G401 (cell line): ENCODE measurements at regions not wholly inside any gene's neighbourhood (a gene's known extent, or its start where the extent isn't known, plus 50 kb on each side); places are given as distances from the start of the nearest gene placed in this dataset.

Experiments
- DNase-seq: peaks from one replicate; pipeline ENCODE4 v3.0.0-alpha.2; 2015; ENCODE audit warnings: low spot score
- in situ Hi-C: cut with HindIII; loops from 2 replicates; pipeline ENCODE4 v1.10.0; 2016; ENCODE audit warnings: low sequenced_read_pairs, mixed read lengths

GRCh38 chr5:89265511-89266179 is 382.7 kb upstream of the MEF2C start:
- no peak for DNase-seq
- in situ Hi-C loops = no loop called here

DNA sequence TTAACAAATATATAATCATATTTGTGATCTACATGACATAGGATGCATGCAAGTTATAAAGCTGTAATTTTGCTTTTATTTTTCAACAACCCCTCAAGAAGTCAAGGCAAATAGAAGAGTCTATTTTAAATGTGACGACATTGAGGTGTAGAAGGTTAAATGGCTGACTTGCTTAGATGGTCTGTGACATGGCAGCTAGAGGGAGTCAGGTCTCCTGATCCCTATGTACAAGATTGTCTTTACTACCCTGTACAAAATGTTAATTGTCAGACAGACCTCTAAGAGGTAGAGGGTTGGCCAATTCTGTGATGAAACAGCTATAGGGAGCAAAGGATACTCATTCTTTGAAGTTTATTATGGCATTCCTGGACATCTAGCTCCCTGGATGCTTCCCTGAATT is 380.9 kb upstream of the MEF2C start:
- in situ Hi-C loops = no loop called here
- DNase-seq = no peak

- no peak for DNase-seq
- in situ Hi-C loops = no loop called here
These were observed 379.0 kb upstream of the MEF2C start for GRCh38 chr5:89262030-89262429.

- in situ Hi-C loops = no loop called here
- DNase-seq = no peak
These were observed 377.3 kb upstream of the MEF2C start for GRCh38 chr5:89260254-89260653.

- DNase-seq = no peak
- in situ Hi-C loops = no loop called here
These were observed 373.0 kb upstream of the MEF2C start for GRCh38 chr5:89255845-89256463.

GRCh38 chr5:89253666-89254352 is 370.8 kb upstream of the MEF2C start:
- DNase-seq = no peak
- in situ Hi-C loops = no loop called here

- no peak for DNase-seq
These were observed 363.9 kb upstream of the MEF2C start for GRCh38 chr5:89246864-89247263.

DNA sequence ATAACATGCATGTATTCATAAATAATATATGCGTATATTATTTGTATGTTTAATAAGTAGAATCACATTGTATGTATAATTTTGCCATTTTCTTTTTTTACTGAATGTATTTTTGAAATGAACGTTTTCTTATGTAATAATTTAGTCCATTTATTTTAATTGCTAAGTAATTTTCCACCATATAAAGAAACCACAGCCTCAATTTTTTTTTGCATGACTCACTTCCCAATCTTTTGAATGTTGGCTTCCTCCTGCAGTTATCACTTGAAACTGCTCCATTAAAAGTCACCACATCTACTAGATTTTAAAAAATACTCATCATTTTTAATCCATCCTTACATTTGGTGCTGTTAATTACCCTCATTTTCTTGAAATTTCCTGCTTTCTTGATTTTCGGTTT is 363.3 kb upstream of the MEF2C start:
- in situ Hi-C loops = no loop called here
- DNase-seq = no peak

More at GRCh38 chr5:89246864-89247263, 363.9 kb upstream of the MEF2C start:
- in situ Hi-C loops = no loop called here

GRCh38 chr5:89243611-89244010 is 360.6 kb upstream of the MEF2C start:
- DNase-seq = no peak
- in situ Hi-C loops = no loop called here

GRCh38 chr5:89241186-89241585 is 358.2 kb upstream of the MEF2C start:
- in situ Hi-C loops = no loop called here
- DNase-seq = no peak

DNA sequence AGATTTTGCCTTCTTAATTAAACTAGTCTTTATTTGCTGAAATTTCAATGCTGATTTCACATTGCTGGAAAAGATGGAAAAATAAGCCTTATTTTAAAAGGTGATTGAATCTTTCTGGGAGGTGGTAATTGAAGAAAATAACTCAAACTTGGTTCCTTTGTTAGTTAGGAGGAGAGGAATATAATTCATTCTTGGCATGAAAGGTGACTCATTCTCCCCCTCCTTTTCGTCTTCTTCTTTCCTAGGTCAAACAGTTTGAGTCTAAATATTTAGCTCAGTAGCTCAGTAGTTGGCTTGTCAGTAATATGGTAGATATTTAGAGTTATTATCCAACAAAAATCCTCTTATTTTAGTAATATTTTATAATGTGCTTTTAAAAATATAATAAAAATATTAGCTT is 353.9 kb upstream of the MEF2C start:
- DNase-seq = no peak
- in situ Hi-C loops = no loop called here

DNA sequence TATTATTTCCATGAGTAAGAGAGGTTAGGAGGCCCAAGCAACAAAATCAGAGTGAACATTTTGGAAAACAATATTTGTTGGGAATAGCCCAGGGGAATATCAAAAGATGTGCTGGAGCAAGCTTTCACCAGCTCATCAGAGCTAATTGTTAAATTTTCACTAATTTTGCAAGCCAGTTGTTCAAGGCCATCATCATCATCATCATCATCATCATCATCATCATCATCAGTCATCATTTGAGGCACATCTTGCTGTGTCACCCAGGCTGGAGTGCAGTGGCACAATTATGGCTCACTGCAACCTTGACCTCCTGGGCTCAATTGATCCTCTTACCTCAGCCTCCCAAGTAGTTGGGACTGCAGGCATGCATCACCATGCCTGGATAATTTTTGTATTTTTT is 350.5 kb upstream of the MEF2C start:
- in situ Hi-C loops = no loop called here
- DNase-seq = no peak

DNA sequence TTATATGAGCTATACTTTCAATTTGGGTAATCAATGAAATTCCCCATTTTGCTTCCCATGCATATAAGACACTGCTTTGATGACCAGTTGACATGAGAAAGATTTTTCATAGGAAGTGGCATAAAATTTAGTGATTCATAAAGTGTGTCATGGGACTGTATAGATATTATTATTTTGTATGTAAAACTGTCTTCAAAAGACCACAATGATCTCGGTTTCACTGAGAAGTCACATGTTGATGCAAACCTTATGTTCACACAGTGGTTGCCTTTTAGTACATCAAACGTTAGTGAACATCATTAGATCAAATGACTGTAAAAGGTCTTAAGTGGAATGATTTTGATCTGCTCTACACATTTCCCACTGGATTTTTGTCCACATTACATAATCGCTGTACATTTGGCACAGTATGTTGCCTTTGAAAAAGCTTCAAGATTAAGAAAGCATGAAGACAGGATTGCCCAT is 349.2 kb upstream of the MEF2C start:
- DNase-seq = no peak
- in situ Hi-C loops = no loop called here

DNA sequence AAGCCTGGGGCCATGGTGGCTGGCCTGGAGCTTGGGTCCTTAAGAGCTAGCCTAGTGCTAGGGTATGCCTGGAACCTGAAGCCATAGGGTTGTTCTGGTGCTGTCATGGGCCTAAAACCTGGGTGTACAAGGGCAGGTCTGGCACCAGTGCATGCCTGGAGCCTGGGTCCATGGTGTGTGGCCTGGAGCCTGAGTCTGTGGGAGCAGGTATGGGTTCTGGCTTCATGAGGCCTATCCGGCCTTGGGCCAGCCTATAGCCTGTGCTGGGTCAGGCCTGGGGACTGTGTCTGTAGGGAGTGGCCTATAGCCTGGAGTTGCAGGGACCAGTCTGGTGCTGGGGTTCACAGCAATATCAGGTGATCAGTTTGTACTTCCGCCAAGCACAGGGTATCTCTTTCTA is 347.2 kb upstream of the MEF2C start:
- in situ Hi-C loops = no loop called here
- no peak for DNase-seq

- no peak for DNase-seq
- in situ Hi-C loops = no loop called here
These were observed 346.5 kb upstream of the MEF2C start for GRCh38 chr5:89229331-89230070.

GRCh38 chr5:89228355-89228754 is 345.4 kb upstream of the MEF2C start:
- in situ Hi-C loops = no loop called here
- DNase-seq = no peak

DNA sequence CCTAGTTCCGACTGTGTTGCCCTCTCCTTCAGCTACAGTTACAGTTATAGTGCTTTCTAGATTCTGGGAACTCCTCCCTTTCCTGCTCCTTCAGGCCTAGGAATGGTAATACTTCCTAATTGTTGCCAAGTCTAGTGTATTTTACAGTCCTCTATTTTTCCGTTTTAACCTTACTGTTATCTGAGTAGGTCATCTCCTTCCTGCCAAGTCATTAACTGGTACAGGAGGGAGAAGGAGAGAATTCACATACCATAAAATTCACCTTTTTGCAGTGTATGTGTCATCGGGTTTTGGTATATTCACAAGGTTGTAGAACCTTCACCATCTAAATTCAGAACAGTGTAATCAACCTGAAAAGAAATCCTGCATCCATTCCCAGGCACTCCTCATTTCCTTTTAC is 335.4 kb upstream of the MEF2C start:
- in situ Hi-C loops = no loop called here
- no peak for DNase-seq

GRCh38 chr5:89216606-89217005 is 333.6 kb upstream of the MEF2C start:
- in situ Hi-C loops = no loop called here
- DNase-seq = no peak

DNA sequence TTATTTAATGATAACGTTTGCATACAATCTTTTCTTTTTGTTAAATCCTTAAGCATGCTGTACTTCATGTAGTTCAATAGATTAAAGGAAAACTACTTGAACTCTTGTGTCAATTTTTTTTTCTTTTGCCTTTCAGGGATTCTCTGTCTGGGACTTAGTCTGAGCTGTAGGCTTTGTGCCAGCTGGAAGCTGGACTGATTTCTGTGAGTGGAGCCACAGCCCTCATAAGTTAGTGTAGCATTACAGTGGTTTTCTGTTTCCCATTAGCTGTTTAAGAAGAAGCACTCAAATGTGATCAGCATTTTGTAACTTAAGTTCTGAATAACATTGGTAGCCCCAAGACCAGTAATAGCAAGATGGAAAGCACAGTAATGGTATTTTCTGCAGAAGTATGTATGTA is 330.6 kb upstream of the MEF2C start:
- peak; percentile 5 for DNase-seq
- in situ Hi-C loops = no loop called here

GRCh38 chr5:89211836-89212235 is 328.9 kb upstream of the MEF2C start:
- no peak for DNase-seq
- in situ Hi-C loops = no loop called here
